PC-3 (cell line): ENCODE measurements at regions not wholly inside any gene's neighbourhood (a gene's known extent, or its start where the extent isn't known, plus 50 kb on each side); places are given as distances from the start of the nearest gene placed in this dataset.
A peak's percentile ranks its signal among the peaks of the same experiment; 100 is the strongest.

ENCODE experiments used
- ATAC-seq: fragments of 200-7000 bp; cut with Tn5 transposase; 2 replicates; pipeline ENCODE4 v1.9.1; 2020; ENCODE audit warnings: mild to moderate bottlenecking, moderate library complexity
- BruUV-seq: library from RNA; stranded (reverse); fragments of 400-500 nt; replicated peaks from 2 replicates; lab custom pipeline; 2021; lab: Mats Ljungman, UMichigan
- CTCF ChIA-PET: fragments of 300-600 bp; sonication (Branson Sonifier 250); formaldehyde crosslinking; loops from one replicate; lab custom pipeline; 2022; ENCODE audit warnings: antibody characterized with exemption; lab: Charles Lee
- POLR2A ChIA-PET: fragments of 300-600 bp; sonication (Branson Sonifier 250); formaldehyde crosslinking; loops from one replicate; lab custom pipeline; 2022; ENCODE audit warnings: antibody characterized with exemption; ENCODE audit not compliant: unreplicated experiment; lab: Charles Lee
- DNase-seq: peaks from one replicate; pipeline ENCODE4 v3.0.0-alpha.2; 2015
- H2AFZ ChIP-seq: fragments of 300-600 bp; sonication (generic); 2 replicates; pipeline ENCODE4 v1.6.0; 2016; ENCODE audit warnings: antibody characterized with exemption, low read length
- H3F3A ChIP-seq: fragments of 300-600 bp; sonication (generic); one replicate; pipeline ENCODE4 v1.6.0; 2017; ENCODE audit warnings: antibody characterized with exemption, low read length, control low read depth, mild to moderate bottlenecking; ENCODE audit not compliant: unreplicated experiment
- H3K27ac ChIP-seq: fragments of 300-600 bp; sonication (generic); 2 replicates; pipeline ENCODE4 v1.5.1; 2016; ENCODE audit warnings: mild to moderate bottlenecking, low read length
- H3K27me3 ChIP-seq: fragments of 300-600 bp; sonication (generic); 2 replicates; pipeline ENCODE4 v1.6.1; 2016; ENCODE audit warnings: low read length, mixed read lengths
- H3K36me3 ChIP-seq: fragments of 300-600 bp; sonication (generic); 2 replicates; pipeline ENCODE4 v1.6.1; 2016; ENCODE audit warnings: low read depth, mixed run types, low read length, mixed read lengths
- H3K4me1 ChIP-seq: fragments of 300-600 bp; sonication (generic); 2 replicates; pipeline ENCODE4 v1.5.1; 2016; ENCODE audit warnings: low read length; ENCODE audit not compliant: insufficient read depth
- H3K4me2 ChIP-seq: fragments of 300-600 bp; sonication (generic); 2 replicates; pipeline ENCODE4 v1.6.0; 2016; ENCODE audit warnings: low read length
- H3K4me3 ChIP-seq: fragments of 300-600 bp; sonication (generic); 2 replicates; pipeline ENCODE4 v1.5.1; 2016; ENCODE audit warnings: mild to moderate bottlenecking, low read length, mixed read lengths
- H3K79me2 ChIP-seq: fragments of 300-600 bp; sonication (generic); 2 replicates; pipeline ENCODE4 v1.6.1; 2017; ENCODE audit warnings: low read length, mixed read lengths
- H3K9ac ChIP-seq: fragments of 300-600 bp; sonication (generic); 2 replicates; pipeline ENCODE4 v1.6.0; 2016; ENCODE audit warnings: mild to moderate bottlenecking, low read length
- H3K9me2 ChIP-seq: fragments of 300-600 bp; sonication (generic); replicated peaks from 2 replicates; pipeline ENCODE4 v1.6.1; 2016; ENCODE audit warnings: mixed run types, low read length, mixed read lengths
- H3K9me3 ChIP-seq: fragments of 300-600 bp; sonication (generic); 2 replicates; pipeline ENCODE4 v1.6.1; 2016; ENCODE audit warnings: low read length, mixed read lengths
- H4K20me1 ChIP-seq: fragments of 300-600 bp; sonication (generic); 2 replicates; pipeline ENCODE4 v1.6.1; 2016; ENCODE audit warnings: low read length, mixed read lengths
- EZH2 ChIP-seq: fragments of 300-600 bp; sonication (generic); IDR thresholded peaks from one replicate; pipeline ENCODE4 v1.6.1; 2017; ENCODE audit warnings: antibody characterized with exemption, mild to moderate bottlenecking, low read length; ENCODE audit not compliant: unreplicated experiment
- EZH2phosphoT487 ChIP-seq: fragments of 300-600 bp; sonication (generic); IDR thresholded peaks from 2 replicates; pipeline ENCODE4 v1.6.1; 2018; ENCODE audit warnings: mild to moderate bottlenecking, antibody characterized with exemption, low read length, borderline replicate concordance
- intact Hi-C: fragments of 100-400 bp; cut with micrococcal nuclease; formaldehyde crosslinking; loops from 2 replicates; pipeline ENCODE4 v1.9.0; 2023
- TF ChIP-seq, protein P1 (sequence below): fragments of 300-600 bp; sonication (generic); conservative IDR thresholded peaks from 2 replicates; pipeline ENCODE4 v1.5.1; 2017; ENCODE audit warnings: antibody characterized with exemption, low read depth, mild to moderate bottlenecking, low read length

DNA sequence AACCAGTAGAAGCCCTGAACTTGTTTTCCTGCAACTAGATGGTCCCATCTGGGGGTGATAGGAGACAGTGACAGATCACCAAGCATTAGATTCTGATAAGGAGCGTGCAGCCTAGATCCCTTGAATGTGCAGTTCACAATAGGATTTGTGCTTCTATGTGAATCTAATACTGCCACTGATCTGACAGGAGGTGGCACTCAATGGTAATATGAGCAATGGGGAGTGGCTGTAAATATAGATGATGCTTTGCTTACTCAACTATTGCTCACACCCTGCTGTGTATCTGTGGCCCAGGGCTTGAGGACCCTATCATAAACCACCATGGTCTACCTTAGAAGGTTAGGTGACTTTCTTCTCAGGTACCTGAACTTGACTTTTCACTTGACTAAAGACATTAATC, 417.1 kb upstream of the ARHGEF26 start:
- Histone ChIP-seq H4K20me1 (no peaks in the 10 kb centered on the region), H3K9ac (no peak overlapping the region), H3K27me3 (no peaks in the 10 kb centered on the region), H3K4me2 (no peak overlapping the region), H3F3A (no peaks in the 10 kb centered on the region), H3K4me1 (peaks cover 12% of the 10 kb centered on the region), H3K9me3 (no peaks in the 10 kb centered on the region), H2AFZ (no peak overlapping the region), H3K4me3 (no peak overlapping the region), H3K79me2 (no peaks in the 10 kb centered on the region), H3K36me3 (no peaks in the 10 kb centered on the region), H3K9me2 (no peaks in the 10 kb centered on the region), H3K27ac (no peak overlapping the region)
- intact Hi-C loops = loop anchor here (2.0 to 5.0 kb wide), 3 partner anchors 65 to 268 kb away; no protein-coding TSS in a partner anchor
- TF ChIP-seq EZH2 = no peak
- TF ChIP-seq, protein P1, sequence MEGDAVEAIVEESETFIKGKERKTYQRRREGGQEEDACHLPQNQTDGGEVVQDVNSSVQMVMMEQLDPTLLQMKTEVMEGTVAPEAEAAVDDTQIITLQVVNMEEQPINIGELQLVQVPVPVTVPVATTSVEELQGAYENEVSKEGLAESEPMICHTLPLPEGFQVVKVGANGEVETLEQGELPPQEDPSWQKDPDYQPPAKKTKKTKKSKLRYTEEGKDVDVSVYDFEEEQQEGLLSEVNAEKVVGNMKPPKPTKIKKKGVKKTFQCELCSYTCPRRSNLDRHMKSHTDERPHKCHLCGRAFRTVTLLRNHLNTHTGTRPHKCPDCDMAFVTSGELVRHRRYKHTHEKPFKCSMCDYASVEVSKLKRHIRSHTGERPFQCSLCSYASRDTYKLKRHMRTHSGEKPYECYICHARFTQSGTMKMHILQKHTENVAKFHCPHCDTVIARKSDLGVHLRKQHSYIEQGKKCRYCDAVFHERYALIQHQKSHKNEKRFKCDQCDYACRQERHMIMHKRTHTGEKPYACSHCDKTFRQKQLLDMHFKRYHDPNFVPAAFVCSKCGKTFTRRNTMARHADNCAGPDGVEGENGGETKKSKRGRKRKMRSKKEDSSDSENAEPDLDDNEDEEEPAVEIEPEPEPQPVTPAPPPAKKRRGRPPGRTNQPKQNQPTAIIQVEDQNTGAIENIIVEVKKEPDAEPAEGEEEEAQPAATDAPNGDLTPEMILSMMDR = peak; percentile 51
- DNase-seq (peak; percentile 61), ATAC-seq (peak; percentile 80)
- BruUV-seq = no TSS peak
- POLR2A ChIA-PET = no interaction called here
- CTCF ChIA-PET = no interaction called here

DNA sequence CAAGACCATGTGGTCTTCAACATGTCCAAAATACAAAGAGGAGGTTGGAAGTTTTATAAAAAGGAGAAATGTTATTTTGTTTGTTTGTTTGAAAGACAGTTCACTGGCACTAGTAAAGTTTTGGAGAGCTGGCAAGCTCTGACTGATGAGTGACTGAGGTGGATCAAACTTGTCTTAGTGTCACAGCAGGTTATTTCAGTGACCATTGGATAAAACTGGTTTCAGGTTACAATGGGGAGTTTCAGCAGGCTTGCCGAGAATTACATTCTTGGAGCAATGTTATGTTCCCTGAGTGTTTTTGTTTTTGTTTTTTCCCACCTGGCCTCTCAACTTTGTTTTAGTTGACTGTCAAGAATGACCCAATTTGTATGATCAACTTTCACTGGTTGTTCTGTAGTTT, 414.5 kb upstream of the ARHGEF26 start:
- Histone ChIP-seq H4K20me1 (no peaks in the 10 kb centered on the region), H3K36me3 (0 out of 2 replicates have a peak, but pooled peaks cover 4% of the 10 kb centered on the region), H3K4me2 (no peak overlapping the region), H3K27ac (no peak overlapping the region), H3F3A (no peaks in the 10 kb centered on the region), H3K4me3 (no peak overlapping the region), H3K9ac (no peak overlapping the region), H2AFZ (no peak overlapping the region), H3K9me2 (no peaks in the 10 kb centered on the region), H3K27me3 (no peaks in the 10 kb centered on the region), H3K79me2 (no peaks in the 10 kb centered on the region), H3K4me1 (peaks cover 12% of the 10 kb centered on the region), H3K9me3 (peaks cover 2% of the 10 kb centered on the region; the same call in 1 of the 2 replicates)
- TF ChIP-seq EZH2phosphoT487 (no peak), EZH2 (no peak)
- TF ChIP-seq, protein P1 = no peak
- BruUV-seq = no TSS peak
- ATAC-seq (no peak), DNase-seq (no peak)
- intact Hi-C loops = loop anchor here (5.0 kb wide), 1 partner anchor 46 kb away; no protein-coding TSS in a partner anchor
- ChIA-PET CTCF (interaction anchor here (0.6 kb wide), 1 partner anchor 109 kb away, joined by 3 read pairs; no protein-coding TSS in a partner anchor), POLR2A (interaction anchor here (0.6 kb wide), 1 partner anchor 189 kb away, joined by 3 read pairs; no protein-coding TSS in a partner anchor)

DNA sequence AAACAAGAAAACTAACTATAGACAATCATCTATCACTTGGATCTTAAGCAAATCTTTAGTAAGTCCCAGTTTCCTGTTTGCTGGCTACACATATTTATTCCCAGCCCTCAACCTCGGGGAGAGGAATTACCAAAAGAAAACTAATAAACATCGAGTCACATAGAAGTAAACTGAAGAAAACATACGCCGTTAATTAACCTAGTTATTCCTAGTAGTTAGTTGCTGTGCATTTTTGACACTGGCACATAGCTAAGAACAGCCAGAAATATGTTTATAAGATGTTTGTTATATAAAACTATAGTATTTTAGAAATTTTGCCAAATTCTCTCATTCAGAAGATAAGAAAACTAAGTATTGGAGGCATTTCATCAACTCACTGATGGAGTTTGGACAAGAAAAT, 407.2 kb upstream of the ARHGEF26 start:
- DNase-seq = no peak
- CTCF ChIA-PET = interaction anchor here (0.6 kb wide), 1 partner anchor 35 kb away, joined by 6 read pairs; no protein-coding TSS in a partner anchor
- H3K27ac ChIP-seq = no peak overlapping the region
- POLR2A ChIA-PET = no interaction called here
- no peaks in the 10 kb centered on the region for H3F3A ChIP-seq
- no peak overlapping the region for H3K4me2 ChIP-seq
- no peak overlapping the region for H3K9ac ChIP-seq
- H3K9me3 ChIP-seq = peaks cover 6% of the 10 kb centered on the region; the same call in 1 of the 2 replicates
- H3K36me3 ChIP-seq = 0 out of 2 replicates have a peak, but pooled peaks cover 4% of the 10 kb centered on the region
- H3K9me2 ChIP-seq = no peaks in the 10 kb centered on the region
- BruUV-seq = no TSS peak
- intact Hi-C loops = no loop called here
- ATAC-seq = no peak
- no peaks in the 10 kb centered on the region for H4K20me1 ChIP-seq
- H3K4me1 ChIP-seq = no peaks in the 10 kb centered on the region
- TF ChIP-seq, protein P1 = no peak
- TF ChIP-seq EZH2phosphoT487 (no peak), EZH2 (no peak)
- no peaks in the 10 kb centered on the region for H3K79me2 ChIP-seq
- no peak overlapping the region for H3K4me3 ChIP-seq
- H2AFZ ChIP-seq = no peak overlapping the region
- H3K27me3 ChIP-seq = no peaks in the 10 kb centered on the region
